ENCODE measurements at regions not wholly inside any gene's neighbourhood (a gene's known extent, or its start where the extent isn't known, plus 50 kb on each side); places are given as distances from the start of the nearest gene placed in this dataset.

DNA sequence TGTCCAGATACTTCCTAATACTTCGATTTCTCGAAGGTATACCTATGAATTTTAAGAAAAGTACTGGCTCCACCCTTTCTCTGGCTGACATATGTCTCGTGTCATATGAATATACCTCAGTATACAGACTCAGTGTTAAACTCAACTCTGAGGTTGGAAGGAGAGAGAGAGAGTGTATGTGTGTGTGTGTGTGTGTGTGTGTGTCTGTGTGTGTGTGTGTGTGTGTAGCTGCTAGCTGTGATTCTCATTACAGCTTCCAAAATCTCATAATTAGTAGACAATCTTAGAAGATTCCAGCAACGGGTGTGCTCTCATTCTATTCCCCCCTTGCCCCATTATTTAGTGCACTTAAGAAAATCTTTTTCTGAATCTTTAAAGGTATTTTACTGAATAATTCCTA, 380.3 kb upstream of the B3GALT2 start:
- TF ChIP-seq, protein P1, sequence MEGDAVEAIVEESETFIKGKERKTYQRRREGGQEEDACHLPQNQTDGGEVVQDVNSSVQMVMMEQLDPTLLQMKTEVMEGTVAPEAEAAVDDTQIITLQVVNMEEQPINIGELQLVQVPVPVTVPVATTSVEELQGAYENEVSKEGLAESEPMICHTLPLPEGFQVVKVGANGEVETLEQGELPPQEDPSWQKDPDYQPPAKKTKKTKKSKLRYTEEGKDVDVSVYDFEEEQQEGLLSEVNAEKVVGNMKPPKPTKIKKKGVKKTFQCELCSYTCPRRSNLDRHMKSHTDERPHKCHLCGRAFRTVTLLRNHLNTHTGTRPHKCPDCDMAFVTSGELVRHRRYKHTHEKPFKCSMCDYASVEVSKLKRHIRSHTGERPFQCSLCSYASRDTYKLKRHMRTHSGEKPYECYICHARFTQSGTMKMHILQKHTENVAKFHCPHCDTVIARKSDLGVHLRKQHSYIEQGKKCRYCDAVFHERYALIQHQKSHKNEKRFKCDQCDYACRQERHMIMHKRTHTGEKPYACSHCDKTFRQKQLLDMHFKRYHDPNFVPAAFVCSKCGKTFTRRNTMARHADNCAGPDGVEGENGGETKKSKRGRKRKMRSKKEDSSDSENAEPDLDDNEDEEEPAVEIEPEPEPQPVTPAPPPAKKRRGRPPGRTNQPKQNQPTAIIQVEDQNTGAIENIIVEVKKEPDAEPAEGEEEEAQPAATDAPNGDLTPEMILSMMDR (IDR thresholded peaks at IDR 0.05; ENCODE audit: low read length) = no peak
- no peak for TF ChIP-seq EZH2 (IDR thresholded peaks at IDR 0.05; ENCODE audit: borderline replicate concordance, low read length)
